ENCODE measurements at regions not wholly inside any gene's neighbourhood (a gene's known extent, or its start where the extent isn't known, plus 50 kb on each side); places are given as distances from the start of the nearest gene placed in this dataset.

GRCh38 chr7:46880508-46881196 is 701.3 kb downstream of the TNS3 start (continued):
- TF ChIP-seq HMGXB4 (CRISPR knock-in tag; IDR thresholded peaks at IDR 0.05) (no peak), IRF2 (CRISPR knock-in tag; IDR thresholded peaks at IDR 0.05; ENCODE audit: borderline replicate concordance, low read depth) (no peak), ZNF219 (CRISPR knock-in tag; IDR thresholded peaks at IDR 0.05; ENCODE audit: borderline replicate concordance) (no peak), MXD4 (CRISPR knock-in tag; IDR thresholded peaks at IDR 0.05; ENCODE audit: borderline replicate concordance) (no peak), GABPB1 (CRISPR knock-in tag; IDR thresholded peaks at IDR 0.05) (no peak), FOXK1 (CRISPR knock-in tag; IDR thresholded peaks at IDR 0.05) (no peak), NR1H2 (CRISPR knock-in tag; IDR thresholded peaks at IDR 0.05) (no peak), E2F5 (CRISPR knock-in tag; IDR thresholded peaks at IDR 0.05) (no peak), ZNF121 (CRISPR knock-in tag; IDR thresholded peaks at IDR 0.05) (no peak), ZBTB43 (CRISPR knock-in tag; IDR thresholded peaks at IDR 0.05) (no peak), SP1 (CRISPR knock-in tag; conservative IDR thresholded peaks at IDR 0.05) (no peak), CREM (CRISPR knock-in tag; IDR thresholded peaks at IDR 0.05) (no peak)

GRCh38 chr7:46879783-46880182 is 702.1 kb downstream of the TNS3 start:
- ATAC-seq, result no peak
- Mint-ChIP-seq H3K4me1 (peaks cover 24% of the 10 kb centered on the region), H3K9me3 (peaks cover 14% of the 10 kb centered on the region; the same call in 1 of the 2 replicates), H3K4me3 (no peak overlapping the region), H3K27ac (no peak overlapping the region), H3K36me3 (no peaks in the 10 kb centered on the region), H3K27me3 (ENCODE audit: low read depth) (no peaks in the 10 kb centered on the region)
- no peak for TF ChIP-seq ZSCAN18 (CRISPR knock-in tag; IDR thresholded peaks at IDR 0.05)
- POLR2A ChIA-PET, result no interaction called here
- DNase-seq (ENCODE audit: low spot score), result no peak
- CTCF ChIA-PET, result no interaction called here

GRCh38 chr7:46871516-46871915 is 710.4 kb downstream of the TNS3 start:
- Mint-ChIP-seq H3K27ac (no peak overlapping the region), H3K9me3 (peaks cover under 1% of the 10 kb centered on the region; the same call in 1 of the 2 replicates), H3K4me3 (no peak overlapping the region), H3K4me1 (no peaks in the 10 kb centered on the region), H3K27me3 (ENCODE audit: low read depth) (no peaks in the 10 kb centered on the region), H3K36me3 (no peaks in the 10 kb centered on the region)
- ChIA-PET CTCF (no interaction called here), POLR2A (no interaction called here)
- no peak for DNase-seq (ENCODE audit: low spot score)
- ATAC-seq, result no peak
- TF ChIP-seq CREB1 (CRISPR knock-in tag; IDR thresholded peaks at IDR 0.05) (no peak), PREB (CRISPR knock-in tag; IDR thresholded peaks at IDR 0.05; ENCODE audit: borderline replicate concordance) (no peak), HMGA2 (CRISPR knock-in tag; IDR thresholded peaks at IDR 0.05) (no peak), SMAD4 (CRISPR knock-in tag; IDR thresholded peaks at IDR 0.05) (no peak), MLX (CRISPR knock-in tag; IDR thresholded peaks at IDR 0.05) (no peak), ZBTB21 (CRISPR knock-in tag; IDR thresholded peaks at IDR 0.05; ENCODE audit: borderline replicate concordance) (no peak), CTCF (IDR thresholded peaks at IDR 0.05) (no peak), ELF4 (CRISPR knock-in tag; IDR thresholded peaks at IDR 0.05; ENCODE audit: low read depth) (no peak), ZSCAN18 (CRISPR knock-in tag; IDR thresholded peaks at IDR 0.05) (no peak)
- TF ChIP-seq, protein P1, sequence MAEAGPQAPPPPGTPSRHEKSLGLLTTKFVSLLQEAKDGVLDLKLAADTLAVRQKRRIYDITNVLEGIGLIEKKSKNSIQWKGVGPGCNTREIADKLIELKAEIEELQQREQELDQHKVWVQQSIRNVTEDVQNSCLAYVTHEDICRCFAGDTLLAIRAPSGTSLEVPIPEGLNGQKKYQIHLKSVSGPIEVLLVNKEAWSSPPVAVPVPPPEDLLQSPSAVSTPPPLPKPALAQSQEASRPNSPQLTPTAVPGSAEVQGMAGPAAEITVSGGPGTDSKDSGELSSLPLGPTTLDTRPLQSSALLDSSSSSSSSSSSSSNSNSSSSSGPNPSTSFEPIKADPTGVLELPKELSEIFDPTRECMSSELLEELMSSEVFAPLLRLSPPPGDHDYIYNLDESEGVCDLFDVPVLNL (CRISPR knock-in tag; IDR thresholded peaks at IDR 0.05; ENCODE audit: borderline replicate concordance, low read depth), result no peak
